Cardiac fibroblast (primary cell): ENCODE measurements at regions not wholly inside any gene's neighbourhood (a gene's known extent, or its start where the extent isn't known, plus 50 kb on each side); places are given as distances from the start of the nearest gene placed in this dataset.

Source experiments
- DNase-seq, 2 donors: peaks; one replicate each; pipeline versions ENCODE4 v3.0.0 to v3.0.0-alpha.2; 2010; ENCODE audit warnings: low read depth in 2 of 2
- H3K4me3 ChIP-seq, 2 donors: replicated peaks in 1 of 2; 1 replicate in 1 of 2; 2 replicates in 1 of 2; pipeline ENCODE4 v1.5.1; 2011; ENCODE audit warnings: low read depth in 2 of 2, low read length in 2 of 2, mild to moderate bottlenecking in 2 of 2, moderate library complexity in 1 of 2
- TF ChIP-seq, protein P1 (sequence below): IDR thresholded peaks from one replicate; pipeline ENCODE4 v1.5.1; 2011; ENCODE audit warnings: low read depth, mild to moderate bottlenecking, low read length, inconsistent platforms

DNA sequence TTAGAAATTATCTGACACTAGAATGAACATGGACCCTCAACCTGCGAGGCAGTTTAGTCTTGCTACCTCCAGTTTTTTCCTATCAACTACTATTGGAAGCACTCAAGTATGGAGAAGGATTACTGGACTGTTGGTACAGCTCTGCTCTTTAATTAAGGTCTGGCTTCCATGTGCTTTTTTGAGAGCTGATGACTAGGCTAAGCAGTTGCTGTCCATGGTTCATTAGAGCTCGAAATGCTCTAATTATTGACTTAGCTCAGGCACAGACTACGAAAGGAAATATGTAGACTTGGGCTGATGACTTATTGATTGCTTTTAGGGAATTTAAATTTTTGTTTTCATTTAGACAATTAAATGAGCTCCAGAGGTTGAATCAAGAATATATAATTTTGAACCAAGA is 1281.6 kb downstream of the HACE1 start:
- no peak overlapping the region for H3K4me3 ChIP-seq
- no peak for DNase-seq
- TF ChIP-seq, protein P1, sequence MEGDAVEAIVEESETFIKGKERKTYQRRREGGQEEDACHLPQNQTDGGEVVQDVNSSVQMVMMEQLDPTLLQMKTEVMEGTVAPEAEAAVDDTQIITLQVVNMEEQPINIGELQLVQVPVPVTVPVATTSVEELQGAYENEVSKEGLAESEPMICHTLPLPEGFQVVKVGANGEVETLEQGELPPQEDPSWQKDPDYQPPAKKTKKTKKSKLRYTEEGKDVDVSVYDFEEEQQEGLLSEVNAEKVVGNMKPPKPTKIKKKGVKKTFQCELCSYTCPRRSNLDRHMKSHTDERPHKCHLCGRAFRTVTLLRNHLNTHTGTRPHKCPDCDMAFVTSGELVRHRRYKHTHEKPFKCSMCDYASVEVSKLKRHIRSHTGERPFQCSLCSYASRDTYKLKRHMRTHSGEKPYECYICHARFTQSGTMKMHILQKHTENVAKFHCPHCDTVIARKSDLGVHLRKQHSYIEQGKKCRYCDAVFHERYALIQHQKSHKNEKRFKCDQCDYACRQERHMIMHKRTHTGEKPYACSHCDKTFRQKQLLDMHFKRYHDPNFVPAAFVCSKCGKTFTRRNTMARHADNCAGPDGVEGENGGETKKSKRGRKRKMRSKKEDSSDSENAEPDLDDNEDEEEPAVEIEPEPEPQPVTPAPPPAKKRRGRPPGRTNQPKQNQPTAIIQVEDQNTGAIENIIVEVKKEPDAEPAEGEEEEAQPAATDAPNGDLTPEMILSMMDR, result no peak

DNA sequence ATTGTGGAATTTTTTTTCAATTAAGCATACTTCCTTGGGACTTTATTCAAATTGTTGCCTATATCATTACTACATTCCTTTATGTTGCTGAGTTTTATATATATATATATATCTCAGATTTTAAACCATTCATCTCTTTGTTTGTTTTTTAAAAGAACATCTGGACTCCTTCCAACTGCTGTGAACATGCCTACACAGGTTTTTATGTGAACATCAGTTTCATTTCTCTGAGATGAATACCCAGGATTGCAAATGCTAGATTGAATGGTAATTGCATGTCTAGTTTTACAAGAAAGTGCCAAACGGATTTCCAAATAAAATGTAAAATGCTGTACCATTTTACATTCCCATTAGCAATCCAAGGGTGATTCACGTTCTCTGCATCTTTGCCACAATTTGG is 1289.3 kb downstream of the HACE1 start:
- H3K4me3 ChIP-seq, result no peak overlapping the region
- DNase-seq, result no peak
- TF ChIP-seq, protein P1, result no peak

DNA sequence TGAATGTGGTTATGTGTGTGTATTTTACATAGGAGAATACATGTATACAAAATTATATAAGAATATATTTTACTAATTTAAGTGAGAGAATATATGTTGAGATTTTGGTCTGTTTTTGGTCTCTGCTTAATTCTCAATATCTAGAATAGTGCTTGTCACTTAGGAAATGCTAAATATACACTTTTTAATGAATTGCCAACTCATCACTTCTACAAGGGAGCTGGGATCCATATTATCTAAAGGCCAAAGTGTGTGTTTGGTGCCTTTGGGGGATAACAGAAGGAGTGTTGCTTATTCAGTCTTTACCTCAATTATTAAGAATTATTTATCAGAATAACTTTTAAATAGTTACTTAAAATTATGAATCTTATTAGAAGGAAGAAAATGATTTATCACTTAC is 1304.8 kb downstream of the HACE1 start:
- H3K4me3 ChIP-seq, result no peak overlapping the region
- no peak for DNase-seq
- TF ChIP-seq, protein P1, result no peak

DNA sequence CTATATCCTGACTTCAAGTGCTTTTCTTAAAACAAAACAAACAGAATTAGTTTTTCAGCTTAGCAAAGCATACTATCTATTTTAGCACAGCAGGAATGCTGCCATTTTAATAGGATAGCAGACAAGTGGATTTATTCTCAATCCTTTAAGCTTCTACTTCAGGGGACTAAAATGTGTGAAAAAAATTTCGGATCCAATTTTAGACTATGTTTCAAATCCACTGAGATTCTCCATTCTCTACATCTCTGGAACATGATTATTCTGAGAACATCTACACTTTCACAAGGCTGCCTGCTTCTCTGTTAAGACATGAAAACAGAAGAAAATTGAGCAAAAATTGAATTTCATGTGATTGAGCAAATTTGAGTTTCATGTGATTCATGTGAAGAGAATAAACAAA is 1321.3 kb downstream of the HACE1 start:
- H3K4me3 ChIP-seq, result no peak overlapping the region
- TF ChIP-seq, protein P1, result no peak
- DNase-seq, result no peak

DNA sequence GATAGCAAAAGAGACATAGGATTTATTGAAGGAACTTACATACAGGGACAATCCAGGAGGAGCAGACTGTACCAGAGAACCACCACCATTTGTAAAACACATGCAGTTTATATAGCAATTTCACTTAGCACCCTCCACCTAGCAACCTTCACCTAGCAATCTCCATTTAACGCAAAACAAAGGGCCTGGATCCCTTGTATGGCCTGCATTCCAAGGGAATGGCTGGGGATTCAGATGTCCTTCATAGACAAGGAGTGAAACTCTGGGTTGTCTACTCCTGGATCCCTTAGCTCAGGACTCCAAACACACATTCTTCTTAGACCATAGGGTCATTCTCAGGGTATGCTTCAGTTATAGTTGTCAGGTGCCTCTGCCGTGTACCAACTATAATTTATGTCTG is 1324.9 kb downstream of the HACE1 start:
- no peak overlapping the region for H3K4me3 ChIP-seq
- TF ChIP-seq, protein P1, result no peak
- DNase-seq, result no peak

DNA sequence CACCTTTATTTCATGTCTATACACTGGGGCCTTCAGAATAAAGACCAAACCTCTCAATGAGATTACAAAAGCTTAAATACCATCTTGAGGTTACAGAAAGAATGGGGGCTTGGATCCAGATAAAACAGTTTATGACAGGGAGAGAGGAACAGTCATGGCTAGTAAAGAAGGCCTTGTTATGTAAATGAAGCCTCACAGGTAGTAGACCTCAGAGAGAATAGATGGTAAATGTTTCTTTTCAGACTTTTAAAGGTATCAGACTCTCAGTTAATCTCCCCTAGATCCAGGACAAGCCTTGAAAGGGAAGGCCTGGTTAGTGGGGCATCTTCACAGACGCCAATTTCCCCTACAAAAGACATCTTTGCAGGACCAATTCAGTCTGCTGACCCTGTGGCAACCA is 1325.6 kb downstream of the HACE1 start:
- H3K4me3 ChIP-seq, result no peak overlapping the region
- TF ChIP-seq, protein P1, result no peak
- DNase-seq, result no peak

DNA sequence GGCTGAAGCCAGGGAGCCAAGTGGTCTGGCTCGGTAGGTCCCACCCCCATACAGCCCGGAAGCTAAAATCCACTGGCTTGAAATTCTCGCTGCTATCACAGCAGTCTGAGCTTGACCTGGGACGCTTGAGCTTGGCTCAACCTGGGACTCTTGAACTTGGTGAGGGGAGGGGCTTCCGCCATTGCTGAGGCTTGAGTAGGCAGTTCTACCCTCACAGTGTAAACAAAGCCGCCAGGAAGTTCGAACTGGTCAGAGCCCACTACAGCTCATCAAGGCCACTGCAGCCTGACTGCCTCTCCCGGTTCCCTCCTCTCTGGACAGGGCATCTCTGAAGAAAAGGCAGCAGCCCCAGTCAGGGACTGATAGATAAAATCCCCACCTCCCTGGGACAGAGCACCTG is 1337.7 kb downstream of the HACE1 start:
- TF ChIP-seq, protein P1, result no peak
- no peak for DNase-seq
- no peak overlapping the region for H3K4me3 ChIP-seq
